SU-DHL-6 (cell line): ENCODE measurements at regions not wholly inside any gene's neighbourhood (a gene's known extent, or its start where the extent isn't known, plus 50 kb on each side); places are given as distances from the start of the nearest gene placed in this dataset.

Source experiments
- H2AFZ ChIP-seq: fragments of 200-600 bp; sonication (generic); 2 replicates; pipeline ENCODE4 v1.6.1; 2014; ENCODE audit warnings: low read depth, mild to moderate bottlenecking, moderate library complexity, mixed read lengths, antibody characterized with exemption, low read length; ENCODE audit not compliant: severe bottlenecking
- H3F3A ChIP-seq: fragments of 200-600 bp; shearing (Covaris generic); 2 replicates; pipeline ENCODE4 v1.6.0; 2016; ENCODE audit warnings: antibody characterized with exemption, mild to moderate bottlenecking; ENCODE audit not compliant: insufficient read depth
- H3K27ac ChIP-seq: fragments of 200-600 bp; sonication (generic); 2 replicates; pipeline ENCODE4 v1.5.1; 2016; ENCODE audit warnings: low read depth, mild to moderate bottlenecking, low read length, moderate library complexity, mixed read lengths
- H3K27me3 ChIP-seq: fragments of 200-600 bp; sonication (generic), shearing (Covaris generic); 2 replicates; pipeline ENCODE4 v1.6.0; 2014; ENCODE audit warnings: mild to moderate bottlenecking, low read length
- H3K36me3 ChIP-seq: fragments of 200-600 bp; sonication (generic); 2 replicates; pipeline ENCODE4 v1.6.1; 2014; ENCODE audit warnings: mild to moderate bottlenecking, low read length, mixed read lengths
- H3K4me2 ChIP-seq: fragments of 300-600, 200-600 bp; shearing (Covaris generic), sonication (generic); 2 replicates; pipeline ENCODE4 v1.6.0; 2014; ENCODE audit warnings: low read length, low read depth, mild to moderate bottlenecking; ENCODE audit not compliant: poor library complexity, severe bottlenecking
- H3K4me3 ChIP-seq: fragments of 200-600 bp; sonication (generic); 2 replicates; pipeline ENCODE4 v1.5.1; 2014; ENCODE audit warnings: antibody characterized with exemption, low read length, mild to moderate bottlenecking, mixed read lengths; ENCODE audit not compliant: insufficient read depth, poor library complexity, severe bottlenecking
- H3K79me2 ChIP-seq: fragments of 200-600 bp; sonication (generic); 2 replicates; pipeline ENCODE4 v1.6.1; 2014; ENCODE audit warnings: mild to moderate bottlenecking, low read length, moderate library complexity; ENCODE audit not compliant: insufficient read depth
- H3K9ac ChIP-seq: fragments of 200-600 bp; sonication (generic); 2 replicates; pipeline ENCODE4 v1.7.0; 2014; ENCODE audit warnings: mild to moderate bottlenecking, low read length
- H3K9me2 ChIP-seq: fragments of 200-600 bp; sonication (generic); replicated peaks from 2 replicates; pipeline ENCODE4 v1.6.1; 2014; ENCODE audit warnings: low read length; ENCODE audit not compliant: insufficient read depth
- H3K9me3 ChIP-seq: fragments of 200-600 bp; sonication (generic); 2 replicates; pipeline ENCODE4 v1.6.1; 2014; ENCODE audit warnings: low read length, mixed read lengths; ENCODE audit not compliant: insufficient read depth
- H4K20me1 ChIP-seq: fragments of 200-600 bp; sonication (generic); 2 replicates; pipeline ENCODE4 v1.6.1; 2014; ENCODE audit warnings: low read depth, mild to moderate bottlenecking, antibody characterized with exemption, low read length, moderate library complexity, mixed read lengths
- CTCF ChIP-seq: fragments of 200-600 bp; sonication (generic); IDR thresholded peaks from one replicate; pipeline ENCODE4 v1.5.1; 2017; ENCODE audit warnings: antibody characterized with exemption, mild to moderate bottlenecking, low read length, moderate library complexity; ENCODE audit not compliant: insufficient read depth, poor library complexity, severe bottlenecking
- EZH2phosphoT487 ChIP-seq: fragments of 200-600 bp; sonication (generic), shearing (Covaris generic); conservative IDR thresholded peaks from 2 replicates; pipeline ENCODE4 v1.6.1; 2018; ENCODE audit warnings: mild to moderate bottlenecking, antibody characterized with exemption, low read length, moderate library complexity, mixed read lengths

GRCh38 chrX:4129626-4130025 lies 416.2 kb upstream of the PRKX start:
- H3F3A ChIP-seq: no peaks in the 10 kb centered on the region
- H3K27ac ChIP-seq: no peak overlapping the region
- H4K20me1 ChIP-seq: no peaks in the 10 kb centered on the region
- no peak overlapping the region for H2AFZ ChIP-seq
- no peaks in the 10 kb centered on the region for H3K9me2 ChIP-seq
- no peak overlapping the region for H3K9ac ChIP-seq
- H3K9me3 ChIP-seq: no peaks in the 10 kb centered on the region
- H3K4me3 ChIP-seq: no peak overlapping the region
- no peak for TF ChIP-seq EZH2phosphoT487
- TF ChIP-seq CTCF: no peak
- H3K4me2 ChIP-seq: no peak overlapping the region
- H3K27me3 ChIP-seq: no peaks in the 10 kb centered on the region
- H3K36me3 ChIP-seq: no peaks in the 10 kb centered on the region
- H3K79me2 ChIP-seq: no peaks in the 10 kb centered on the region

- H2AFZ ChIP-seq: no peak overlapping the region
- no peaks in the 10 kb centered on the region for H3K27me3 ChIP-seq
- no peak overlapping the region for H3K9ac ChIP-seq
- no peak overlapping the region for H3K4me2 ChIP-seq
- no peaks in the 10 kb centered on the region for H3K9me3 ChIP-seq
- no peaks in the 10 kb centered on the region for H4K20me1 ChIP-seq
- H3K27ac ChIP-seq: no peak overlapping the region
- H3K4me3 ChIP-seq: no peak overlapping the region
- TF ChIP-seq CTCF: no peak
- TF ChIP-seq EZH2phosphoT487: no peak
- no peaks in the 10 kb centered on the region for H3K9me2 ChIP-seq
- no peaks in the 10 kb centered on the region for H3K79me2 ChIP-seq
- H3F3A ChIP-seq: no peaks in the 10 kb centered on the region
- no peaks in the 10 kb centered on the region for H3K36me3 ChIP-seq
These were observed 405.4 kb upstream of the PRKX start for GRCh38 chrX:4118666-4119530.

GRCh38 chrX:4110964-4111363 lies 397.5 kb upstream of the PRKX start:
- Histone ChIP-seq H3K27ac (no peak overlapping the region), H2AFZ (no peak overlapping the region), H4K20me1 (no peaks in the 10 kb centered on the region), H3K36me3 (no peaks in the 10 kb centered on the region), H3K79me2 (no peaks in the 10 kb centered on the region), H3K4me3 (no peak overlapping the region), H3F3A (no peaks in the 10 kb centered on the region), H3K9me3 (no peaks in the 10 kb centered on the region), H3K9ac (no peak overlapping the region), H3K27me3 (no peaks in the 10 kb centered on the region), H3K4me2 (no peak overlapping the region), H3K9me2 (no peaks in the 10 kb centered on the region)
- TF ChIP-seq CTCF: no peak
- no peak for TF ChIP-seq EZH2phosphoT487
